SK-N-MC (cell line): ENCODE measurements at regions not wholly inside any gene's neighbourhood (a gene's known extent, or its start where the extent isn't known, plus 50 kb on each side); places are given as distances from the start of the nearest gene placed in this dataset.

Source experiments
- DNase-seq: peaks from one replicate; pipeline ENCODE4 v3.0.0-alpha.2; 2011; ENCODE audit warnings: low read depth, low spot score
- H3K27ac ChIP-seq: fragments of 200-600 bp; sonication (generic); 2 replicates; pipeline ENCODE4 v1.5.1; 2016; ENCODE audit warnings: mixed run types
- H3K36me3 ChIP-seq: fragments of 200-600 bp; sonication (generic); 2 replicates; pipeline ENCODE4 v1.6.1; 2017; ENCODE audit warnings: antibody characterized with exemption, low read length, mixed read lengths; ENCODE audit not compliant: insufficient read depth
- H3K4me3 ChIP-seq: fragments of 200-600 bp; sonication (generic); 2 replicates; pipeline ENCODE4 v1.5.1; 2016
- H3K9ac ChIP-seq: fragments of 200-600 bp; sonication (generic); 2 replicates; pipeline ENCODE4 v1.8.0; 2017; ENCODE audit warnings: mixed run types, mixed read lengths; ENCODE audit not compliant: insufficient read length
- H3K9me3 ChIP-seq: fragments of 200-600 bp; sonication (generic); 2 replicates; pipeline ENCODE4 v1.6.1; 2017; ENCODE audit warnings: low read depth, mild to moderate bottlenecking, antibody characterized with exemption, low read length, moderate library complexity, mixed read lengths
- EZH2 ChIP-seq: fragments of 200-600 bp; sonication (generic); IDR thresholded peaks from one replicate; pipeline ENCODE4 v1.6.1; 2017; ENCODE audit warnings: antibody characterized with exemption
- FOXP2 ChIP-seq: optimal IDR thresholded peaks from 2 replicates; pipeline ENCODE3; 2011; ENCODE audit warnings: mild to moderate bottlenecking, moderate library complexity; ENCODE audit not compliant: insufficient read depth; ENCODE audit errors: extremely low read length, control extremely low read depth
- POLR2AphosphoS5 ChIP-seq: IDR thresholded peaks from 2 replicates; pipeline ENCODE4 v1.6.1; 2012; ENCODE audit warnings: mild to moderate bottlenecking, low read depth, low read length, borderline replicate concordance

DNA sequence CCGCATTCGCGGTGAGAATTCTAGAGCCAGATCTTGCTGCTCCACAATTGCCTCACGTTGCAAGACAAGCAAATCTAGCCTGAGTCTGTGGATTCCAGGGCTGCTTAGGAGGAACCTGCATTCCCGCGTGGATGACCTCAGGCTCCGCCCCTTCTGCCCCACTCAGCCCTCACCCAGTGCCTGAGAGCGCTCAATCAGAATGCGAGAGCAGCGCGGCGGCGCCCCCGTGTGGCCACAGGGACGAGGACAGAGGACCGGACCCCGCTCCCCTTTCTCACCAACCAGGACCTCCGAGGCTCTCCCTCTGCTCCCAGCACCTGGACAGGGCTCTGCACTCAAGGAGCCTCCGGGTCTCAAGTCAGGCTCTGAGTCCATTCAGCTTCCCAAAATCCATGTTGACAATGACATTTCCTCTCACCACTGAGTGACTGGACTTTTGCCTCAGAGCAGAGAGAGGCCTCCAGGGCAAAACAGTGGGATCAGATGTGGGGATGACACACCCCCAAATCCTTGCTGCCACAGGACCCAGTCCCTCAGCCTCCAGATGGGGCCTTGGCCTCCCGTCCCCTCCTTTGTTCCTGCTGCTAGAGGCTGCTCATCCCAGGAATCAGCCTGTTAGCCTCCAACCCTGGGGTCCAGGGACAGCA lies 52.0 kb downstream of the RPP21 start:
- H3K4me3 ChIP-seq = no peak overlapping the region
- no peak for DNase-seq

DNA sequence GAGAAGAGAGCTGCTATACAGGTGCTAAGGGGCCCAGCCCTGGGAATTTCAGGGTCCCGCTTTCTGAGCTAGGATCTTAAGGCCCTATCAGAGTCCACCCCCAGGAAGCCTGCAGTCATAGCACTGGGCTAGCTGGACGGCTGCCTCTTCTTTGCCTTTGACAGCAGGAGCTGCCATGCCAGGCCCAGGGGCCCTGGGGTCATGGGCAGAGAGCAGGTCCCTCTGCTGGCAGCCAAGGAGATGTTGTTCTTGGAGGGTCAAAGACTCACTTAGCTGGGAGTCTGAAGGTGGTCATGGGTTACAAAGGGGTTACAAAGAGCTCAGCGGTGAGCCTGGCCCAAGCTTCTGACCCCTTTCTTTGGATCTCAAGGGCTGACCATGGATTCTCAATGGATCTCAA lies 52.7 kb downstream of the RPP21 start:
- H3K36me3 ChIP-seq = no peaks in the 10 kb centered on the region
- DNase-seq = no peak
- H3K27ac ChIP-seq = no peak overlapping the region
- no peak overlapping the region for H3K4me3 ChIP-seq
- no peaks in the 10 kb centered on the region for H3K9me3 ChIP-seq
- no peak overlapping the region for H3K9ac ChIP-seq
- no peak for TF ChIP-seq EZH2
- no peak for TF ChIP-seq FOXP2
- TF ChIP-seq POLR2AphosphoS5 = no peak

More for the DNA sequence above, 52.0 kb downstream of the RPP21 start:
- Histone ChIP-seq H3K9ac (no peak overlapping the region), H3K36me3 (no peaks in the 10 kb centered on the region), H3K27ac (no peak overlapping the region), H3K9me3 (no peaks in the 10 kb centered on the region)
- TF ChIP-seq EZH2 = no peak
- TF ChIP-seq FOXP2 = no peak
- TF ChIP-seq POLR2AphosphoS5 = no peak

DNA sequence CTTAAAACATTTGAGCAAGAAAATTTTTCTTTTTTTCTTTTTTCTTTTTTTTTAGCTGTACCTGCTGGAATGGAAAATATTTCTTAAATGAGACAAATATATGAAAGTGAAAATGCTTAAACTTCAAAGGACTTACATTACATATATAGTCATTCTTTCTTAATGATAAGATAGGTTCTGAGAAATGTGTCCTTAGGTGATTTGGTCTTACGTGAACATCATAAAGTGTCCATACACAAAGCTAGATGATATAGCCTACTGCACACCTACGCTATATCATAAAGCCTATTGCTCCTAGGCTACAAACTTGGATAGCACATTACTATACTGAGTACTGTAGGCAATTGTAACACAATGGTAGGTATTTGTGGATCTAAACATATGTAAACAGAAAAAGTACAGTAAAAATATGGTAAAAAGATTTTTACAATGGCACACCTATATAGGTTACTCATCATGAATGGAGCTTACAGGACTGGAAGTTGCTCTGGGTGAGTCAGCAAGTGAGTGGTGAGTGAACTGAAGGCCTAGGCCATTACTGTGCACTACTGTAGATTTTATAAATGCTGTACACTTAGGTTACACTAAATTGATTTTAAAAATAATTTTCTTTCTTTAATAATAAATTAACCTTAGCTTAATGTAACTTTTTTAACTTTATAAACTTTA lies 54.6 kb downstream of the RPP21 start:
- Histone ChIP-seq H3K4me3 (no peak overlapping the region), H3K36me3 (no peaks in the 10 kb centered on the region), H3K9ac (no peak overlapping the region), H3K27ac (no peak overlapping the region), H3K9me3 (no peaks in the 10 kb centered on the region)
- no peak for TF ChIP-seq FOXP2
- no peak for TF ChIP-seq POLR2AphosphoS5
- TF ChIP-seq EZH2 = no peak
- DNase-seq = no peak

DNA sequence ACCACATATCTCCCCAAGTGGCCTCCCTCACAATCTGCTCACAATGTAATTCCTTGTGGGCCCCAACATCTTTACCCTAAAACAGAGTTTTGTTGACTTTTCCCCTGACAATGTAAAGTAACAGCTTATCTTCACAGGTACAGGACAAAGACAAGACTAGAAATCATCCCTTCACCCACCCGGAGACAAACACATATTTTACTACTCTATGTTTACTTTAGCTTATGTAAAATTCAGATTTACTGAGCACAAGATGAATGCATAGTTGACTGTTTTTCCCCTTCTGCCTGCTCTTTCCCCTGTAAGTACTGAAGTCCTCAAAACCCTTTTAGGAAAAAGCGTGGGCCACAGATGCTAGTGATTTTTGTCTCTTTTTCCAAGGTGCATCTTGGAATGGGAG lies 61.0 kb downstream of the RPP21 start:
- Histone ChIP-seq H3K9ac (no peak overlapping the region), H3K4me3 (no peak overlapping the region), H3K36me3 (no peaks in the 10 kb centered on the region), H3K27ac (no peak overlapping the region), H3K9me3 (no peaks in the 10 kb centered on the region; the same call in 1 of the 2 replicates)
- no peak for TF ChIP-seq EZH2
- DNase-seq = no peak

GRCh38 chr6:30409184-30409583 lies 64.2 kb downstream of the RPP21 start:
- Histone ChIP-seq H3K9ac (no peak overlapping the region), H3K4me3 (no peak overlapping the region)
- TF ChIP-seq POLR2AphosphoS5 = no peak
- no peak for TF ChIP-seq FOXP2
- TF ChIP-seq EZH2 = no peak

DNA sequence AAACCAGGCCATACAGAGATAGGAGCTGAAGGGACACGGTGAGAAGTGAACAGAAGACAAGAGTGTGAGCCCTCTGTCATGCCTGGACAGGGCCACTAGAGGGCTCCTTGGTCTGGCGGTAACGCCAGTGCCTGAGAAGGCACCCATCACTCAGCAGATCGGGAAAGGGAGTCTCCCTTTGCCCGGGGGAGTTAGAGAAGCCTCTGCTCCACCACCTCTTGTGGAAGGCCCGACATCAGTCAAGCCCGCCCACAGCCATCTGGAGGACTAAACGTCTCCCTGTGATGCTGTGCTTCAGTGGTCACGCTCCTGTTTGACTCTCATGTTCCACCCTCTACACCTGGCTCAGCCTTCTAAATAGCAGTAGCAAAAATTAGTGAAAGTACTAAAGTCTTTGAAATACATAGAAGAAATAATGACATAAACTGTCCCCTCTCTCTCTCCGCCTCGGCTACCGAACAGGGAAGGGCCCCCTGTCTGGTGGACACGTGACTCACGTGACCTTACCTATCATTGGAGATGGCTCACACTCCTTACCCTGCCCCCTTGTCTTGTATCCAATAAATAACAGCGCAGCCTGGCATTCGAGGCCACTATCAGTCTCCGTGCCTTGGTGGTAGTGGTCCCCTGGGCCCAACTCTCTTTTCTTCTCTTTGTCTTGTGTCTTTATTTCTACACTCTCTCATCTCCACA lies 66.7 kb downstream of the RPP21 start:
- DNase-seq = peak; percentile 2
- H3K36me3 ChIP-seq = no peaks in the 10 kb centered on the region
- no peak overlapping the region for H3K4me3 ChIP-seq
- TF ChIP-seq EZH2 (no peak), POLR2AphosphoS5 (no peak), FOXP2 (no peak)
- H3K9me3 ChIP-seq = no peaks in the 10 kb centered on the region; the same call in 1 of the 2 replicates
- no peak overlapping the region for H3K27ac ChIP-seq
- H3K9ac ChIP-seq = no peak overlapping the region

More at GRCh38 chr6:30409184-30409583, 64.2 kb downstream of the RPP21 start:
- no peak for DNase-seq
- H3K36me3 ChIP-seq = no peaks in the 10 kb centered on the region
- no peaks in the 10 kb centered on the region; the same call in 1 of the 2 replicates for H3K9me3 ChIP-seq
- no peak overlapping the region for H3K27ac ChIP-seq

GRCh38 chr6:30418448-30418847 lies 70.9 kb upstream of the HLA-E start:
- H3K36me3 ChIP-seq = no peaks in the 10 kb centered on the region
- no peak overlapping the region for H3K27ac ChIP-seq
- H3K9ac ChIP-seq = no peak overlapping the region
- H3K4me3 ChIP-seq = no peak overlapping the region
- no peak for TF ChIP-seq POLR2AphosphoS5
- TF ChIP-seq FOXP2 = no peak
- TF ChIP-seq EZH2 = no peak
- no peak for DNase-seq
- H3K9me3 ChIP-seq = no peaks in the 10 kb centered on the region

- Histone ChIP-seq H3K9ac (no peak overlapping the region), H3K4me3 (no peak overlapping the region), H3K9me3 (no peaks in the 10 kb centered on the region), H3K27ac (no peak overlapping the region), H3K36me3 (no peaks in the 10 kb centered on the region)
- no peak for DNase-seq
- TF ChIP-seq EZH2 (no peak), FOXP2 (no peak)
Observed at GRCh38 chr6:30424549-30424948, 64.8 kb upstream of the HLA-E start.
